Esophagus squamous epithelium (tissue), 4 donors: ENCODE measurements at regions not wholly inside any gene's neighbourhood (a gene's known extent, or its start where the extent isn't known, plus 50 kb on each side); places are given as distances from the start of the nearest gene placed in this dataset.

Source experiments
- CTCF ChIP-seq, 6 experiments: fragments of 450-650 bp in 4 of 6; fragments of 200-600 bp in 2 of 6; sonication (generic) in 2 of 6; IDR thresholded peaks; one replicate each; pipeline ENCODE4 v1.5.1; 2016 to 2019; ENCODE audit warnings: antibody characterized with exemption in 6 of 6, mild to moderate bottlenecking in 4 of 6, moderate library complexity in 4 of 6
- POLR2A ChIP-seq, 4 donors: fragments of 450-650 bp; IDR thresholded peaks; one replicate each; pipeline ENCODE4 v1.6.1; 2017; ENCODE audit warnings: antibody characterized with exemption in 4 of 4, mild to moderate bottlenecking in 4 of 4, moderate library complexity in 3 of 4

GRCh38 chr4:168019921-168020320, 72.4 kb upstream of the ANXA10 start:
- no peak for TF ChIP-seq CTCF (IDR thresholded peaks at IDR 0.05)
- TF ChIP-seq POLR2A (IDR thresholded peaks at IDR 0.05) = no peak
